ENCODE measurements at regions not wholly inside any gene's neighbourhood (a gene's known extent, or its start where the extent isn't known, plus 50 kb on each side); places are given as distances from the start of the nearest gene placed in this dataset.

DNA sequence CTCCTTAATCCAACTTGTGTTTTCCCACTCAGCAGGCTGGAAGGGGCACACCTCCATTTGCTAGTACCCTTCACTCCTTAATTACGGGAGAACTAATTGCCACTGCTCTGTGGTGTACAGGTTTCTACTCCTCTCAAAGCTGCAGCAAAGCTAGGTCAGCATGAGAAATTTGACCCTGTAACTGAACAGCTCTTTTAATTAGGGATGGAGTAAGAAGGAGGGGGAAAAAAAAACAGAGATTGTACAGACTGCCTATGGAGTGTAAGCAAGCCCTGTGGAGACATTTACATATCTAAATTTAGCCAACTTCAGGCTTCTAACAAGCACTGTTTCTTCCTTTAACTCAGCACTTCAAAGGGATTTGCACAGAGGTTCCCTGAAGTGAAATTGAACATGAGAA is 629.7 kb upstream of the SETBP1 start:
- Histone ChIP-seq H3K9me2 (replicated peaks; ENCODE audit: insufficient read depth, low read length) (no peaks in the 10 kb centered on the region), H3K9me3 (ENCODE audit: insufficient read depth, low read length) (no peaks in the 10 kb centered on the region), H3K79me2 (ENCODE audit: insufficient read depth, low read length) (no peaks in the 10 kb centered on the region), H2AFZ (ENCODE audit: low read depth, low read length, severe bottlenecking) (no peak overlapping the region), H3K4me2 (ENCODE audit: low read depth, low read length, poor library complexity, severe bottlenecking) (no peak overlapping the region), H3K9ac (ENCODE audit: low read length) (no peak overlapping the region), H3K36me3 (ENCODE audit: low read length) (no peaks in the 10 kb centered on the region), H3K27ac (ENCODE audit: low read depth, low read length) (no peak overlapping the region), H3K27me3 (ENCODE audit: low read length) (no peaks in the 10 kb centered on the region), H3F3A (ENCODE audit: insufficient read depth) (no peaks in the 10 kb centered on the region), H3K4me3 (ENCODE audit: insufficient read depth, low read length, poor library complexity, severe bottlenecking) (no peak overlapping the region), H4K20me1 (ENCODE audit: low read depth, low read length) (no peaks in the 10 kb centered on the region)
- TF ChIP-seq EZH2phosphoT487 (conservative IDR thresholded peaks at IDR 0.05; ENCODE audit: low read length): no peak
- TF ChIP-seq, protein P1, sequence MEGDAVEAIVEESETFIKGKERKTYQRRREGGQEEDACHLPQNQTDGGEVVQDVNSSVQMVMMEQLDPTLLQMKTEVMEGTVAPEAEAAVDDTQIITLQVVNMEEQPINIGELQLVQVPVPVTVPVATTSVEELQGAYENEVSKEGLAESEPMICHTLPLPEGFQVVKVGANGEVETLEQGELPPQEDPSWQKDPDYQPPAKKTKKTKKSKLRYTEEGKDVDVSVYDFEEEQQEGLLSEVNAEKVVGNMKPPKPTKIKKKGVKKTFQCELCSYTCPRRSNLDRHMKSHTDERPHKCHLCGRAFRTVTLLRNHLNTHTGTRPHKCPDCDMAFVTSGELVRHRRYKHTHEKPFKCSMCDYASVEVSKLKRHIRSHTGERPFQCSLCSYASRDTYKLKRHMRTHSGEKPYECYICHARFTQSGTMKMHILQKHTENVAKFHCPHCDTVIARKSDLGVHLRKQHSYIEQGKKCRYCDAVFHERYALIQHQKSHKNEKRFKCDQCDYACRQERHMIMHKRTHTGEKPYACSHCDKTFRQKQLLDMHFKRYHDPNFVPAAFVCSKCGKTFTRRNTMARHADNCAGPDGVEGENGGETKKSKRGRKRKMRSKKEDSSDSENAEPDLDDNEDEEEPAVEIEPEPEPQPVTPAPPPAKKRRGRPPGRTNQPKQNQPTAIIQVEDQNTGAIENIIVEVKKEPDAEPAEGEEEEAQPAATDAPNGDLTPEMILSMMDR (IDR thresholded peaks at IDR 0.05; ENCODE audit: insufficient read depth, low read length, poor library complexity, severe bottlenecking): no peak

DNA sequence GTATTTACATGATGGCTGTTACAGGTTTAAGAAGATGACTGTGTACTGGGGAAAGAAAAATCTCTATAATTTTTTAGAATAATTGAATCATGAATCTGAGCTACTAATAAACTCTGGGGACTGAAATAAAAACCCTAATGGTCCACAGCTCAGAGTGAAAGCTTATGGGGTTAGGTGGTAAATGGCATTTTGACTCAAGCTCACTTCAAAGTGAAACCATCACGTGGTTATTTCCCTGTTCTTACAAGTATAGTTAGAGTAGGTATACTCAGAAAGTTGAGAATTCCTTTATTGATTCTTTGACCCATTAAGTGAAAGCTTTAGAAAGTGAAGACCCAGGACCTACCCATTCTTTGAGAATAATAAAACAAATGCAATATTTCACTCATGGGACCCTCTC is 626.2 kb upstream of the SETBP1 start:
- Histone ChIP-seq H3K79me2 (ENCODE audit: insufficient read depth, low read length) (no peaks in the 10 kb centered on the region), H3F3A (ENCODE audit: insufficient read depth) (no peaks in the 10 kb centered on the region), H2AFZ (ENCODE audit: low read depth, low read length, severe bottlenecking) (no peak overlapping the region), H3K27ac (ENCODE audit: low read depth, low read length) (no peak overlapping the region), H3K9me2 (replicated peaks; ENCODE audit: insufficient read depth, low read length) (no peaks in the 10 kb centered on the region), H3K27me3 (ENCODE audit: low read length) (no peaks in the 10 kb centered on the region), H4K20me1 (ENCODE audit: low read depth, low read length) (no peaks in the 10 kb centered on the region), H3K4me2 (ENCODE audit: low read depth, low read length, poor library complexity, severe bottlenecking) (no peak overlapping the region), H3K4me3 (ENCODE audit: insufficient read depth, low read length, poor library complexity, severe bottlenecking) (no peak overlapping the region), H3K9me3 (ENCODE audit: insufficient read depth, low read length) (no peaks in the 10 kb centered on the region), H3K9ac (ENCODE audit: low read length) (no peak overlapping the region), H3K36me3 (ENCODE audit: low read length) (no peaks in the 10 kb centered on the region)
- no peak for TF ChIP-seq EZH2phosphoT487 (conservative IDR thresholded peaks at IDR 0.05; ENCODE audit: low read length)
- TF ChIP-seq, protein P1 (IDR thresholded peaks at IDR 0.05; ENCODE audit: insufficient read depth, low read length, poor library complexity, severe bottlenecking): no peak

DNA sequence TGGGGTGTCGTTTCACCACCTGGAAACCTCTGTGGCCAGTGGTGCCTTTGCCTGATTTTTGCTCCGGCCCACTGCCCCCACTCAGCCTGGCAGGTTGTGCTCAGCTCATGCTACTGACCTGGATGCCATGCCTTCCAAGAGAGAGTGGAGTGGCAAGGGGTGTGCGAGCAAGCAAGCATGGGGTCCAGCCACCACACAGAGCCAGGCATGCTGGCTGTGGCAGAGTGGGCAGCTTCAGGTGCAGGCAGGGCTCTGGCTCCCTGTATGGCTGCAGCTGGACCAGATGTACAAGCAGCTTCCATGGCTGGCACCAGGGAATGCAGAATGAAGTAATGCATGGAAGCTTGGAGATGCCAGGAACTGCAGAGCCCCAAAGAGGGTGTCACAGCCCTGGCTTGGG is 620.5 kb upstream of the SETBP1 start:
- H3K4me2 ChIP-seq (ENCODE audit: low read depth, low read length, poor library complexity, severe bottlenecking): no peak overlapping the region
- no peaks in the 10 kb centered on the region for H3K79me2 ChIP-seq (ENCODE audit: insufficient read depth, low read length)
- no peaks in the 10 kb centered on the region for H3K27me3 ChIP-seq (ENCODE audit: low read length)
- H3K9ac ChIP-seq (ENCODE audit: low read length): no peak overlapping the region
- H3K27ac ChIP-seq (ENCODE audit: low read depth, low read length): no peak overlapping the region
- TF ChIP-seq EZH2phosphoT487 (conservative IDR thresholded peaks at IDR 0.05; ENCODE audit: low read length): no peak
- TF ChIP-seq, protein P1 (IDR thresholded peaks at IDR 0.05; ENCODE audit: insufficient read depth, low read length, poor library complexity, severe bottlenecking): no peak
- H3K4me3 ChIP-seq (ENCODE audit: insufficient read depth, low read length, poor library complexity, severe bottlenecking): no peak overlapping the region
- H3F3A ChIP-seq (ENCODE audit: insufficient read depth): no peaks in the 10 kb centered on the region
- H3K9me2 ChIP-seq (replicated peaks; ENCODE audit: insufficient read depth, low read length): no peaks in the 10 kb centered on the region
- no peaks in the 10 kb centered on the region for H3K9me3 ChIP-seq (ENCODE audit: insufficient read depth, low read length)
- no peaks in the 10 kb centered on the region for H3K36me3 ChIP-seq (ENCODE audit: low read length)
- H4K20me1 ChIP-seq (ENCODE audit: low read depth, low read length): no peaks in the 10 kb centered on the region
- no peak overlapping the region for H2AFZ ChIP-seq (ENCODE audit: low read depth, low read length, severe bottlenecking)

All from SU-DHL-6 (cell line).